GM23338 (cell line): ENCODE measurements at regions not wholly inside any gene's neighbourhood (a gene's known extent, or its start where the extent isn't known, plus 50 kb on each side); places are given as distances from the start of the nearest gene placed in this dataset.

Source experiments
- ATAC-seq: fragments of 200-7000 bp; cut with Tn5 transposase; 3 replicates; pipeline ENCODE4 v1.9.1; 2020
- DNase-seq: peaks from one replicate; pipeline ENCODE4 v3.0.0-alpha.2; 2015; ENCODE audit warnings: low spot score
- H2AFZ ChIP-seq: fragments of 200-600 bp; sonication (generic); 2 replicates; pipeline ENCODE4 v1.8.0; 2016; ENCODE audit warnings: antibody characterized with exemption, mild to moderate bottlenecking, moderate library complexity
- H3F3A ChIP-seq: fragments of 200-600 bp; sonication (generic); replicated peaks from 2 replicates; pipeline ENCODE4 v1.8.0; 2017; ENCODE audit warnings: antibody characterized with exemption, mixed run types, low read depth
- H3K27ac ChIP-seq: fragments of 200-600 bp; sonication (generic); 2 replicates; pipeline ENCODE4 v1.6.1; 2016; ENCODE audit warnings: low read depth
- H3K27me3 ChIP-seq: fragments of 200-600 bp; sonication (generic); 2 replicates; pipeline ENCODE4 v1.8.0; 2016; ENCODE audit warnings: mild to moderate bottlenecking, mixed run types, moderate library complexity; ENCODE audit not compliant: insufficient read depth
- H3K36me3 ChIP-seq: fragments of 200-600 bp; sonication (generic); 2 replicates; pipeline ENCODE4 v1.8.0; 2016; ENCODE audit warnings: mild to moderate bottlenecking; ENCODE audit not compliant: insufficient read depth
- H3K4me1 ChIP-seq: fragments of 200-600 bp; sonication (generic); 2 replicates; pipeline ENCODE4 v1.8.0; 2016; ENCODE audit warnings: mild to moderate bottlenecking, moderate library complexity; ENCODE audit not compliant: insufficient read depth
- H3K4me2 ChIP-seq: fragments of 200-600 bp; sonication (generic); 2 replicates; pipeline ENCODE4 v1.7.1; 2017; ENCODE audit warnings: mixed run types
- H3K4me3 ChIP-seq: fragments of 200-600 bp; sonication (generic); 2 replicates; pipeline ENCODE4 v1.6.1; 2016; ENCODE audit warnings: mixed run types
- H3K79me2 ChIP-seq: fragments of 200-600 bp; sonication (generic); replicated peaks from 2 replicates; pipeline ENCODE4 v1.8.0; 2017; ENCODE audit warnings: mild to moderate bottlenecking; ENCODE audit not compliant: insufficient read depth
- H3K9me2 ChIP-seq: fragments of 200-600 bp; sonication (generic); 2 replicates; pipeline ENCODE4 v1.8.0; 2017; ENCODE audit not compliant: insufficient read depth
- H4K20me1 ChIP-seq: fragments of 200-600 bp; sonication (generic); replicated peaks from 2 replicates; pipeline ENCODE4 v1.8.0; 2017; ENCODE audit warnings: mild to moderate bottlenecking; ENCODE audit not compliant: insufficient read depth
- H3K27ac Mint-ChIP-seq: 2 replicates; pipeline ENCODE4 v1.8.0; 2020; ENCODE audit warnings: inconsistent platforms, mild to moderate bottlenecking, moderate library complexity, mixed read lengths
- H3K27me3 Mint-ChIP-seq: 3 replicates; pipeline ENCODE4 v1.8.0; 2022; ENCODE audit warnings: low read depth, mild to moderate bottlenecking, moderate library complexity, mixed read lengths, inconsistent platforms; ENCODE audit not compliant: insufficient read depth, poor library complexity
- H3K36me3 Mint-ChIP-seq: 3 replicates; pipeline ENCODE4 v1.8.0; 2021; ENCODE audit warnings: low read depth, mild to moderate bottlenecking, inconsistent platforms, moderate library complexity, mixed read lengths
- H3K4me1 Mint-ChIP-seq: 3 replicates; pipeline ENCODE4 v1.8.0; 2020; ENCODE audit warnings: mild to moderate bottlenecking, inconsistent platforms, mixed read lengths
- H3K4me3 Mint-ChIP-seq: 3 replicates; pipeline ENCODE4 v1.8.0; 2021; ENCODE audit warnings: moderate library complexity, mild to moderate bottlenecking, inconsistent platforms, mixed read lengths
- H3K9me3 Mint-ChIP-seq: 3 replicates; pipeline ENCODE4 v1.8.0; 2020; ENCODE audit warnings: moderate library complexity, mild to moderate bottlenecking, inconsistent platforms, mixed read lengths
- CREB1 ChIP-seq: fragments of 250-450 bp; sonication (Bioruptor Pico); IDR thresholded peaks from 2 replicates; pipeline ENCODE4 v1.5.0; 2020; ENCODE audit warnings: low read depth, mild to moderate bottlenecking, moderate library complexity
- CTCF ChIP-seq, 2 experiments: fragments of 200-600 bp in 1 of 2; sonication (generic) in 1 of 2; conservative IDR thresholded peaks; 2 replicates each; pipeline versions ENCODE4 v1.5.1 to v1.6.1; 2016 to 2017; ENCODE audit warnings: antibody characterized with exemption in 2 of 2, low read depth in 2 of 2, mild to moderate bottlenecking in 2 of 2, moderate library complexity in 1 of 2
- EZH2 ChIP-seq: fragments of 200-600 bp; sonication (generic); IDR thresholded peaks from one replicate; pipeline ENCODE4 v1.8.0; 2017; ENCODE audit warnings: antibody characterized with exemption, mild to moderate bottlenecking, low read depth; ENCODE audit not compliant: unreplicated experiment
- JUNB ChIP-seq: IDR thresholded peaks from one replicate; pipeline ENCODE4 v1.6.1; 2016; ENCODE audit warnings: antibody characterized with exemption; ENCODE audit not compliant: unreplicated experiment
- NANOG ChIP-seq: IDR thresholded peaks from 2 replicates; pipeline ENCODE4 v1.6.1; 2016; ENCODE audit warnings: antibody characterized with exemption, borderline replicate concordance
- POLR2AphosphoS5 ChIP-seq: IDR thresholded peaks from 2 replicates; pipeline ENCODE4 v1.6.1; 2016; ENCODE audit warnings: antibody characterized with exemption, low read depth
- REST ChIP-seq: IDR thresholded peaks from one replicate; pipeline ENCODE4 v1.6.1; 2018; ENCODE audit warnings: antibody characterized with exemption; ENCODE audit not compliant: unreplicated experiment
- ZNF114 ChIP-seq: fragments of 250-450 bp; sonication (Bioruptor Pico); IDR thresholded peaks from 2 replicates; pipeline ENCODE4 v1.5.0; 2020; ENCODE audit warnings: mild to moderate bottlenecking, moderate library complexity
- ZNF331 ChIP-seq: fragments of 250-450 bp; sonication (Bioruptor Pico); IDR thresholded peaks from 2 replicates; pipeline ENCODE4 v1.5.0; 2020; ENCODE audit warnings: low read depth, mild to moderate bottlenecking, moderate library complexity
- ZNF462 ChIP-seq: fragments of 250-450 bp; sonication (Bioruptor Pico); IDR thresholded peaks from 2 replicates; pipeline ENCODE4 v1.5.0; 2020; ENCODE audit warnings: mild to moderate bottlenecking, moderate library complexity

- TF ChIP-seq REST: no peak
- TF ChIP-seq NANOG: no peak
- TF ChIP-seq EZH2: no peak
- no peak for TF ChIP-seq CREB1 (CRISPR knock-in tag)
Measured at GRCh38 chr18:2036086-2036485, 535.2 kb downstream of the METTL4 start (continued).

GRCh38 chr18:2040279-2040678 lies 531.0 kb downstream of the METTL4 start:
- Histone ChIP-seq H3K27me3 (no peaks in the 10 kb centered on the region), H3K4me3 (no peak overlapping the region), H3K4me1 (no peaks in the 10 kb centered on the region), H3K4me2 (no peak overlapping the region), H3K79me2 (no peaks in the 10 kb centered on the region), H3F3A (no peaks in the 10 kb centered on the region), H3K36me3 (no peaks in the 10 kb centered on the region), H3K27ac (no peak overlapping the region), H3K9me2 (no peaks in the 10 kb centered on the region; the same call in 1 of the 2 replicates), H4K20me1 (no peaks in the 10 kb centered on the region), H2AFZ (no peak overlapping the region)
- Mint-ChIP-seq H3K9me3 (no peaks in the 10 kb centered on the region; the same call in 2 of the 3 replicates), H3K27me3 (no peaks in the 10 kb centered on the region), H3K4me3 (no peak overlapping the region), H3K4me1 (no peaks in the 10 kb centered on the region), H3K36me3 (no peaks in the 10 kb centered on the region), H3K27ac (no peak overlapping the region)
- DNase-seq (no peak), ATAC-seq (no peak)
- no peak for TF ChIP-seq ZNF462 (CRISPR knock-in tag)
- no peak for TF ChIP-seq CTCF (conservative IDR thresholded peaks at IDR 0.05; ENCODE audit: low read depth in 2 of 2)
- TF ChIP-seq NANOG: no peak
- TF ChIP-seq ZNF331: no peak
- no peak for TF ChIP-seq POLR2AphosphoS5
- TF ChIP-seq REST: no peak
- TF ChIP-seq EZH2: no peak
- TF ChIP-seq ZNF114 (CRISPR knock-in tag): no peak
- no peak for TF ChIP-seq JUNB
